ENCODE measurements at regions not wholly inside any gene's neighbourhood (a gene's known extent, or its start where the extent isn't known, plus 50 kb on each side); places are given as distances from the start of the nearest gene placed in this dataset.

- H3K36me3 ChIP-seq (replicated peaks), result no peaks in the 10 kb centered on the region
- no peak overlapping the region for H3K27ac ChIP-seq
- in situ Hi-C loops (cut with HindIII; ENCODE audit: low pct_ligation_motif_present, low sequenced_read_pairs), result no loop called here
- H3K27me3 ChIP-seq (replicated peaks), result no peaks in the 10 kb centered on the region
- DNase-seq, result no peak
- TF ChIP-seq, protein P1, sequence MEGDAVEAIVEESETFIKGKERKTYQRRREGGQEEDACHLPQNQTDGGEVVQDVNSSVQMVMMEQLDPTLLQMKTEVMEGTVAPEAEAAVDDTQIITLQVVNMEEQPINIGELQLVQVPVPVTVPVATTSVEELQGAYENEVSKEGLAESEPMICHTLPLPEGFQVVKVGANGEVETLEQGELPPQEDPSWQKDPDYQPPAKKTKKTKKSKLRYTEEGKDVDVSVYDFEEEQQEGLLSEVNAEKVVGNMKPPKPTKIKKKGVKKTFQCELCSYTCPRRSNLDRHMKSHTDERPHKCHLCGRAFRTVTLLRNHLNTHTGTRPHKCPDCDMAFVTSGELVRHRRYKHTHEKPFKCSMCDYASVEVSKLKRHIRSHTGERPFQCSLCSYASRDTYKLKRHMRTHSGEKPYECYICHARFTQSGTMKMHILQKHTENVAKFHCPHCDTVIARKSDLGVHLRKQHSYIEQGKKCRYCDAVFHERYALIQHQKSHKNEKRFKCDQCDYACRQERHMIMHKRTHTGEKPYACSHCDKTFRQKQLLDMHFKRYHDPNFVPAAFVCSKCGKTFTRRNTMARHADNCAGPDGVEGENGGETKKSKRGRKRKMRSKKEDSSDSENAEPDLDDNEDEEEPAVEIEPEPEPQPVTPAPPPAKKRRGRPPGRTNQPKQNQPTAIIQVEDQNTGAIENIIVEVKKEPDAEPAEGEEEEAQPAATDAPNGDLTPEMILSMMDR (IDR thresholded peaks at IDR 0.05; ENCODE audit: low read depth, low read length, missing control alignments), result no peak
- no peak overlapping the region for H3K4me3 ChIP-seq (ENCODE audit: low read depth, low read length)
Observed at GRCh38 chr11:87909178-87909577, 266.1 kb downstream of the RAB38 start.

DNA sequence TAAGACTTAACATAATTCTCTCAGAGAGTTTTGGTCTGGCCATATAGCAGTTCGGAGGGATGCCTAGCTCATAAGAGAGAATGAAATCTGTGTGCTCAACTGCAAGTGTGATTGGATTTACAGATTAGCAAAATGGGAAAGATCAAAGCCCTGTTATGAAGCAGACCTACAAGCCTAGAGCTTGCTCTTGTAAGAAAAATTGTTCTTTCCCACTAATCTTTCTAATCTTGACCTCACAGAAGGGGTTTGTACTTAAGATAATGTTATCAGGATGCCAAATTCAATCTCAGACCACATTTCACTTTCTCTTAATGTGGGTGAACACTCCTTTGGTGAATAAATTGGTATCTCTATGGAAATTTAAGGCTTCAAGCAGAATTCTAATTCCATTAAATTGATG is 267.2 kb downstream of the RAB38 start:
- no peak overlapping the region for H3K27ac ChIP-seq
- H3K36me3 ChIP-seq (replicated peaks), result no peaks in the 10 kb centered on the region
- H3K27me3 ChIP-seq (replicated peaks), result no peaks in the 10 kb centered on the region
- TF ChIP-seq, protein P1 (IDR thresholded peaks at IDR 0.05; ENCODE audit: low read depth, low read length, missing control alignments), result no peak
- no peak for DNase-seq
- H3K4me3 ChIP-seq (ENCODE audit: low read depth, low read length), result no peak overlapping the region
- in situ Hi-C loops (cut with HindIII; ENCODE audit: low pct_ligation_motif_present, low sequenced_read_pairs), result no loop called here

GRCh38 chr11:87903345-87903744 is 271.9 kb downstream of the RAB38 start:
- DNase-seq, result no peak
- TF ChIP-seq, protein P1 (IDR thresholded peaks at IDR 0.05; ENCODE audit: low read depth, low read length, missing control alignments), result no peak
- in situ Hi-C loops (cut with HindIII; ENCODE audit: low pct_ligation_motif_present, low sequenced_read_pairs), result no loop called here

DNA sequence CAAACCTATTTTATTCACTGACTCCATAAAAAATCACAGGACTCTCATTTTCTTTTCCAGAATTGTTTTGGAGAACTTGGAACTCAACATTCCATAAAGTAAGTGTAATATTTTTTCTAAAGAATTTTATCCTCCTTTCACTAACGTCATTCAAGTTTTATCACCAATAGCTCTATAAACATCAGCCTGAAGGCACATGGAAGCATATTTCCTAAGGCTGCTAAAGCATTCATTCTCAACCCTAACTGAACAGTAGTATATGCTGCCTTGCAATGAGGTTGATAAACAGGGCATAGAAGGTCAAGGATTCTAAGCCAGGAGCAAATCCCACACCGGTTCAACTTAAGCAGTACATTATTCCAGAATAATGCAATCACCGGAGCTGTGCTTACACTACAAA is 273.9 kb downstream of the RAB38 start:
- Histone ChIP-seq H3K4me3 (ENCODE audit: low read depth, low read length) (no peak overlapping the region), H3K27ac (no peak overlapping the region), H3K27me3 (replicated peaks) (no peaks in the 10 kb centered on the region), H3K36me3 (replicated peaks) (no peaks in the 10 kb centered on the region)
- DNase-seq, result no peak
- in situ Hi-C loops (cut with HindIII; ENCODE audit: low pct_ligation_motif_present, low sequenced_read_pairs), result no loop called here
- TF ChIP-seq, protein P1 (IDR thresholded peaks at IDR 0.05; ENCODE audit: low read depth, low read length, missing control alignments), result no peak

More at GRCh38 chr11:87903345-87903744, 271.9 kb downstream of the RAB38 start:
- Histone ChIP-seq H3K36me3 (replicated peaks) (no peaks in the 10 kb centered on the region), H3K27me3 (replicated peaks) (no peaks in the 10 kb centered on the region), H3K27ac (no peak overlapping the region), H3K4me3 (ENCODE audit: low read depth, low read length) (no peak overlapping the region)

- H3K27me3 ChIP-seq (replicated peaks), result no peaks in the 10 kb centered on the region
- no peak overlapping the region for H3K27ac ChIP-seq
- no peak overlapping the region for H3K4me3 ChIP-seq (ENCODE audit: low read depth, low read length)
- DNase-seq, result no peak
- TF ChIP-seq, protein P1 (IDR thresholded peaks at IDR 0.05; ENCODE audit: low read depth, low read length, missing control alignments), result no peak
- in situ Hi-C loops (cut with HindIII; ENCODE audit: low pct_ligation_motif_present, low sequenced_read_pairs), result no loop called here
- no peaks in the 10 kb centered on the region for H3K36me3 ChIP-seq (replicated peaks)
Observed at GRCh38 chr11:87897921-87898320, 277.3 kb downstream of the RAB38 start.

- no peak overlapping the region for H3K4me3 ChIP-seq (ENCODE audit: low read depth, low read length)
Observed at GRCh38 chr11:87897071-87897470, 278.2 kb downstream of the RAB38 start.

More at GRCh38 chr11:87897071-87897470, 278.2 kb downstream of the RAB38 start:
- in situ Hi-C loops (cut with HindIII; ENCODE audit: low pct_ligation_motif_present, low sequenced_read_pairs), result no loop called here
- H3K27ac ChIP-seq, result no peak overlapping the region
- DNase-seq, result no peak
- no peaks in the 10 kb centered on the region for H3K36me3 ChIP-seq (replicated peaks)
- TF ChIP-seq, protein P1 (IDR thresholded peaks at IDR 0.05; ENCODE audit: low read depth, low read length, missing control alignments), result no peak
- H3K27me3 ChIP-seq (replicated peaks), result no peaks in the 10 kb centered on the region
